Osteoblast (primary cell): ENCODE measurements at regions not wholly inside any gene's neighbourhood (a gene's known extent, or its start where the extent isn't known, plus 50 kb on each side); places are given as distances from the start of the nearest gene placed in this dataset.
A peak's percentile ranks its signal among the peaks of the same experiment; 100 is the strongest.

Source experiments
- DNase-seq: peaks from one replicate; pipeline ENCODE4 v3.0.0; 2011; ENCODE audit warnings: low spot score, mixed read lengths; ENCODE audit not compliant: insufficient read length; ENCODE audit errors: missing footprints
- H2AFZ ChIP-seq: 2 replicates; pipeline ENCODE4 v1.6.0; 2011; ENCODE audit warnings: mild to moderate bottlenecking, low read length
- H3K27ac ChIP-seq: 2 replicates; pipeline ENCODE4 v1.5.1; 2011; ENCODE audit warnings: mild to moderate bottlenecking, low read depth, low read length, moderate library complexity
- H3K27me3 ChIP-seq: 2 replicates; pipeline ENCODE4 v1.6.0; 2012; ENCODE audit warnings: mild to moderate bottlenecking, control low read depth, inconsistent platforms, low read length, moderate library complexity; ENCODE audit not compliant: insufficient read depth
- H3K36me3 ChIP-seq: 2 replicates; pipeline ENCODE4 v1.5.1; 2011; ENCODE audit warnings: mild to moderate bottlenecking, low read length, control low read depth, moderate library complexity; ENCODE audit not compliant: insufficient read depth
- H3K4me1 ChIP-seq: 2 replicates; pipeline ENCODE4 v1.5.1; 2011; ENCODE audit warnings: mild to moderate bottlenecking, low read length, control low read depth, moderate library complexity; ENCODE audit not compliant: insufficient read depth
- H3K4me2 ChIP-seq: 2 replicates; pipeline ENCODE4 v1.6.0; 2011; ENCODE audit warnings: mild to moderate bottlenecking, low read length; ENCODE audit not compliant: insufficient read depth
- H3K4me3 ChIP-seq: fragments of 200-600 bp; sonication (generic); 3 replicates; pipeline ENCODE4 v1.5.1; 2012; ENCODE audit warnings: mild to moderate bottlenecking, low read length, inconsistent platforms; ENCODE audit not compliant: insufficient read depth
- H3K79me2 ChIP-seq: 2 replicates; pipeline ENCODE4 v1.6.0; 2012; ENCODE audit warnings: mild to moderate bottlenecking, low read length, control low read depth, inconsistent platforms; ENCODE audit not compliant: insufficient read depth
- H3K9me3 ChIP-seq: 2 replicates; pipeline ENCODE4 v1.5.1; 2011; ENCODE audit warnings: low read depth, low read length, control low read depth
- H4K20me1 ChIP-seq: 2 replicates; pipeline ENCODE4 v1.6.0; 2012; ENCODE audit warnings: mild to moderate bottlenecking, low read length, control low read depth; ENCODE audit not compliant: insufficient read depth
- CTCF ChIP-seq: IDR thresholded peaks from 2 replicates; pipeline ENCODE4 v1.5.1; 2011; ENCODE audit warnings: mild to moderate bottlenecking, low read depth, low read length, moderate library complexity; ENCODE audit errors: extremely low read depth

- Histone ChIP-seq H3K4me3 (peak overlapping the region; percentile 81), H3K4me2 (peak overlapping the region; percentile 96), H2AFZ (peak overlapping the region; percentile 49)
Measured at GRCh38 chr1:54489627-54490250, 58.3 kb upstream of the ACOT11 start.

GRCh38 chr1:54488779-54489626, 59.0 kb upstream of the ACOT11 start:
- H2AFZ ChIP-seq, result peak overlapping the region; percentile 82
- DNase-seq, result peak; percentile 99
- H3K4me2 ChIP-seq, result peak overlapping the region; percentile 96
- H4K20me1 ChIP-seq, result no peaks in the 10 kb centered on the region
- peaks cover 15% of the 10 kb centered on the region for H3K27me3 ChIP-seq
- no peaks in the 10 kb centered on the region for H3K79me2 ChIP-seq
- H3K9me3 ChIP-seq, result no peaks in the 10 kb centered on the region
- peak overlapping the region; percentile 86 for H3K27ac ChIP-seq
- TF ChIP-seq CTCF, result peak; percentile 72
- peak overlapping the region; percentile 81 for H3K4me3 ChIP-seq
- H3K4me1 ChIP-seq, result peaks cover 14% of the 10 kb centered on the region
- H3K36me3 ChIP-seq, result no peaks in the 10 kb centered on the region

More at GRCh38 chr1:54489627-54490250, 58.3 kb upstream of the ACOT11 start:
- H4K20me1 ChIP-seq, result no peaks in the 10 kb centered on the region
- H3K79me2 ChIP-seq, result no peaks in the 10 kb centered on the region
- peaks cover 14% of the 10 kb centered on the region for H3K4me1 ChIP-seq
- no peaks in the 10 kb centered on the region for H3K36me3 ChIP-seq
- TF ChIP-seq CTCF, result no peak
- peaks cover 17% of the 10 kb centered on the region for H3K27me3 ChIP-seq
- H3K27ac ChIP-seq, result no peak overlapping the region
- no peak for DNase-seq
- H3K9me3 ChIP-seq, result no peaks in the 10 kb centered on the region

GRCh38 chr1:54488065-54488750, 59.8 kb upstream of the ACOT11 start:
- no peak for TF ChIP-seq CTCF
- Histone ChIP-seq H3K36me3 (no peaks in the 10 kb centered on the region), H3K4me1 (peaks cover 14% of the 10 kb centered on the region), H3K9me3 (no peaks in the 10 kb centered on the region), H3K79me2 (no peaks in the 10 kb centered on the region), H3K27ac (peak overlapping the region; percentile 86), H4K20me1 (no peaks in the 10 kb centered on the region), H3K4me2 (peak overlapping the region; percentile 96), H2AFZ (peak overlapping the region; percentile 94), H3K4me3 (peak overlapping the region; percentile 81), H3K27me3 (peaks cover 15% of the 10 kb centered on the region)
- peak; percentile 99 for DNase-seq
